ENCODE measurements at regions not wholly inside any gene's neighbourhood (a gene's known extent, or its start where the extent isn't known, plus 50 kb on each side); places are given as distances from the start of the nearest gene placed in this dataset.
"Not testable (repeated sequence)": the region's sequence is repeated elsewhere in the genome, so short reads cannot be mapped to it uniquely, and the experiment has no call there.

GRCh38 chr19:56894626-56895025, 54.1 kb upstream of the PEG3 start:
- Mint-ChIP-seq H3K27me3 (no peaks in the 10 kb centered on the region), H3K27ac (no peak overlapping the region), H3K4me3 (no peak overlapping the region), H3K36me3 (no peaks in the 10 kb centered on the region), H3K4me1 (no peaks in the 10 kb centered on the region), H3K9me3 (peaks cover 22% of the 10 kb centered on the region)
- no peak for ATAC-seq

- H3K27me3 Mint-ChIP-seq, result no peaks in the 10 kb centered on the region
- H3K36me3 Mint-ChIP-seq, result no peaks in the 10 kb centered on the region
- no peaks in the 10 kb centered on the region for H3K4me1 Mint-ChIP-seq
- H3K27ac Mint-ChIP-seq, result no peak overlapping the region
- H3K4me3 Mint-ChIP-seq, result no peak overlapping the region
- peaks cover 20% of the 10 kb centered on the region for H3K9me3 Mint-ChIP-seq
- no peak for ATAC-seq
Measured at GRCh38 chr19:56896095-56896494, 55.6 kb upstream of the PEG3 start.

GRCh38 chr19:56899943-56900342, 59.4 kb upstream of the PEG3 start:
- H3K9me3 Mint-ChIP-seq, result peaks cover 23% of the 10 kb centered on the region
- no peak overlapping the region for H3K27ac Mint-ChIP-seq

GRCh38 chr19:56900573-56901097, 60.1 kb upstream of the PEG3 start:
- Mint-ChIP-seq H3K4me3 (no peak overlapping the region), H3K27me3 (no peaks in the 10 kb centered on the region), H3K9me3 (peaks cover 23% of the 10 kb centered on the region), H3K4me1 (no peaks in the 10 kb centered on the region), H3K27ac (no peak overlapping the region), H3K36me3 (no peaks in the 10 kb centered on the region)
- ATAC-seq, result no peak

More at GRCh38 chr19:56899943-56900342, 59.4 kb upstream of the PEG3 start:
- Mint-ChIP-seq H3K36me3 (no peaks in the 10 kb centered on the region), H3K27me3 (no peaks in the 10 kb centered on the region), H3K4me3 (no peak overlapping the region), H3K4me1 (no peaks in the 10 kb centered on the region)
- no peak for ATAC-seq

- Mint-ChIP-seq H3K4me1 (no peaks in the 10 kb centered on the region), H3K9me3 (peaks cover 15% of the 10 kb centered on the region), H3K4me3 (no peak overlapping the region), H3K27me3 (no peaks in the 10 kb centered on the region), H3K36me3 (no peaks in the 10 kb centered on the region), H3K27ac (no peak overlapping the region)
- ATAC-seq, result no peak
Measured at GRCh38 chr19:56905631-56906150, 65.2 kb upstream of the PEG3 start.

GRCh38 chr19:56912401-56913112, 72.0 kb upstream of the PEG3 start:
- Mint-ChIP-seq H3K4me3 (no peak overlapping the region), H3K27ac (no peak overlapping the region), H3K4me1 (no peaks in the 10 kb centered on the region), H3K9me3 (peaks cover 21% of the 10 kb centered on the region), H3K36me3 (no peaks in the 10 kb centered on the region), H3K27me3 (no peaks in the 10 kb centered on the region)
- ATAC-seq, result no peak

GRCh38 chr19:56913113-56913455, 72.6 kb upstream of the PEG3 start:
- not testable (repeated sequence) for ATAC-seq, H3K4me3 Mint-ChIP-seq, H3K27ac Mint-ChIP-seq, H3K36me3 Mint-ChIP-seq, H3K4me1 Mint-ChIP-seq, H3K27me3 Mint-ChIP-seq
- peaks cover 21% of the 10 kb centered on the region for H3K9me3 Mint-ChIP-seq

- no peaks in the 10 kb centered on the region for H3K27me3 Mint-ChIP-seq
- no peak for ATAC-seq
- no peaks in the 10 kb centered on the region for H3K4me1 Mint-ChIP-seq
- no peak overlapping the region for H3K4me3 Mint-ChIP-seq
- no peaks in the 10 kb centered on the region for H3K36me3 Mint-ChIP-seq
- no peak overlapping the region for H3K27ac Mint-ChIP-seq
- peaks cover 28% of the 10 kb centered on the region for H3K9me3 Mint-ChIP-seq
Measured at GRCh38 chr19:56916528-56916927, 76.0 kb upstream of the PEG3 start.

- no peaks in the 10 kb centered on the region for H3K4me1 Mint-ChIP-seq
- no peak overlapping the region for H3K4me3 Mint-ChIP-seq
- no peaks in the 10 kb centered on the region for H3K36me3 Mint-ChIP-seq
- H3K9me3 Mint-ChIP-seq, result peaks cover 28% of the 10 kb centered on the region
- no peaks in the 10 kb centered on the region for H3K27me3 Mint-ChIP-seq
- no peak for ATAC-seq
- H3K27ac Mint-ChIP-seq, result no peak overlapping the region
Measured at GRCh38 chr19:56917529-56917928, 77.0 kb upstream of the PEG3 start.

GRCh38 chr19:56917998-56918397, 77.5 kb upstream of the PEG3 start:
- Mint-ChIP-seq H3K27me3 (no peaks in the 10 kb centered on the region), H3K36me3 (no peaks in the 10 kb centered on the region), H3K27ac (no peak overlapping the region), H3K4me3 (no peak overlapping the region), H3K9me3 (peaks cover 28% of the 10 kb centered on the region), H3K4me1 (no peaks in the 10 kb centered on the region)
- ATAC-seq, result no peak

GRCh38 chr19:56918682-56919307, 78.3 kb upstream of the PEG3 start:
- H3K4me1 Mint-ChIP-seq, result no peaks in the 10 kb centered on the region
- H3K27me3 Mint-ChIP-seq, result no peaks in the 10 kb centered on the region
- peaks cover 28% of the 10 kb centered on the region for H3K9me3 Mint-ChIP-seq
- ATAC-seq, result no peak
- H3K36me3 Mint-ChIP-seq, result no peaks in the 10 kb centered on the region
- no peak overlapping the region for H3K27ac Mint-ChIP-seq
- no peak overlapping the region for H3K4me3 Mint-ChIP-seq

- Mint-ChIP-seq H3K36me3 (no peaks in the 10 kb centered on the region), H3K4me1 (no peaks in the 10 kb centered on the region), H3K4me3 (no peak overlapping the region), H3K27me3 (no peaks in the 10 kb centered on the region), H3K9me3 (peaks cover 32% of the 10 kb centered on the region), H3K27ac (no peak overlapping the region)
- no peak for ATAC-seq
Measured at GRCh38 chr19:56919308-56919995, 78.9 kb upstream of the PEG3 start.

- H3K4me1 Mint-ChIP-seq, ATAC-seq, H3K36me3 Mint-ChIP-seq: not testable (repeated sequence)
Measured at GRCh38 chr19:56926094-56926493, 85.6 kb upstream of the PEG3 start.

GRCh38 chr19:56927294-56927693, 86.8 kb upstream of the PEG3 start:
- no peaks in the 10 kb centered on the region for H3K36me3 Mint-ChIP-seq
- H3K27me3 Mint-ChIP-seq, result peaks cover 10% of the 10 kb centered on the region
- peaks cover 14% of the 10 kb centered on the region for H3K9me3 Mint-ChIP-seq
- no peak overlapping the region for H3K4me3 Mint-ChIP-seq
- no peak for ATAC-seq
- no peak overlapping the region for H3K27ac Mint-ChIP-seq
- H3K4me1 Mint-ChIP-seq, result no peaks in the 10 kb centered on the region

More at GRCh38 chr19:56926094-56926493, 85.6 kb upstream of the PEG3 start:
- H3K27me3 Mint-ChIP-seq, H3K27ac Mint-ChIP-seq, H3K4me3 Mint-ChIP-seq: not testable (repeated sequence)
- H3K9me3 Mint-ChIP-seq, result peaks cover 14% of the 10 kb centered on the region

GRCh38 chr19:56927791-56928207, 87.3 kb upstream of the PEG3 start:
- ATAC-seq, result no peak
- H3K27me3 Mint-ChIP-seq, result peaks cover 10% of the 10 kb centered on the region
- H3K27ac Mint-ChIP-seq, result no peak overlapping the region

More at GRCh38 chr19:56927791-56928207, 87.3 kb upstream of the PEG3 start:
- no peaks in the 10 kb centered on the region for H3K4me1 Mint-ChIP-seq
- no peak overlapping the region for H3K4me3 Mint-ChIP-seq
- no peaks in the 10 kb centered on the region for H3K36me3 Mint-ChIP-seq
- peaks cover 14% of the 10 kb centered on the region for H3K9me3 Mint-ChIP-seq

Data from stimulated activated memory B cell treated with anti-CD40 and anti-IgM and Interleukin-4, amounts not matched to agents 10 μg/mL and 1 μg/mL and 100 μg/mL, for 72 hours (primary cell).